ENCODE measurements at regions not wholly inside any gene's neighbourhood (a gene's known extent, or its start where the extent isn't known, plus 50 kb on each side); places are given as distances from the start of the nearest gene placed in this dataset.
"Not testable (repeated sequence)": the region's sequence is repeated elsewhere in the genome, so short reads cannot be mapped to it uniquely, and the experiment has no call there.

GRCh38 chr6:103122766-103123601 is 1729.5 kb downstream of the GRIK2 start:
- in situ Hi-C loops (cut with MboI; ENCODE audit: low sequenced_read_pairs): no loop called here

GRCh38 chr6:103119056-103119455 is 1725.5 kb downstream of the GRIK2 start:
- in situ Hi-C loops (cut with MboI; ENCODE audit: low sequenced_read_pairs): no loop called here

- in situ Hi-C loops (cut with MboI; ENCODE audit: low sequenced_read_pairs): no loop called here
These were observed 1721.1 kb downstream of the GRIK2 start for GRCh38 chr6:103114582-103114981.

GRCh38 chr6:103113416-103113815 is 1719.9 kb downstream of the GRIK2 start:
- in situ Hi-C loops (cut with MboI; ENCODE audit: low sequenced_read_pairs): no loop called here

GRCh38 chr6:103107985-103108384 is 1714.5 kb downstream of the GRIK2 start:
- in situ Hi-C loops (cut with MboI; ENCODE audit: low sequenced_read_pairs): no loop called here

GRCh38 chr6:103105686-103106085 is 1712.2 kb downstream of the GRIK2 start:
- in situ Hi-C loops (cut with MboI; ENCODE audit: low sequenced_read_pairs): no loop called here

- in situ Hi-C loops (cut with MboI; ENCODE audit: low sequenced_read_pairs): no loop called here
These were observed 1707.8 kb downstream of the GRIK2 start for GRCh38 chr6:103101267-103101666.

- in situ Hi-C loops (cut with MboI; ENCODE audit: low sequenced_read_pairs): not testable (repeated sequence)
These were observed 1698.9 kb downstream of the GRIK2 start for GRCh38 chr6:103092414-103092813.

GRCh38 chr6:103085801-103086200 is 1692.3 kb downstream of the GRIK2 start:
- in situ Hi-C loops (cut with MboI; ENCODE audit: low sequenced_read_pairs): no loop called here

GRCh38 chr6:103081876-103082630 is 1688.5 kb downstream of the GRIK2 start:
- in situ Hi-C loops (cut with MboI; ENCODE audit: low sequenced_read_pairs): no loop called here

- in situ Hi-C loops (cut with MboI; ENCODE audit: low sequenced_read_pairs): no loop called here
These were observed 1687.6 kb downstream of the GRIK2 start for GRCh38 chr6:103081126-103081525.

GRCh38 chr6:103080497-103080896 is 1687.0 kb downstream of the GRIK2 start:
- in situ Hi-C loops (cut with MboI; ENCODE audit: low sequenced_read_pairs): no loop called here

GRCh38 chr6:103079867-103080266 is 1686.4 kb downstream of the GRIK2 start:
- in situ Hi-C loops (cut with MboI; ENCODE audit: low sequenced_read_pairs): no loop called here

GRCh38 chr6:103062136-103062535 is 1668.6 kb downstream of the GRIK2 start:
- in situ Hi-C loops (cut with MboI; ENCODE audit: low sequenced_read_pairs): no loop called here

GRCh38 chr6:103047567-103047966 is 1654.1 kb downstream of the GRIK2 start:
- in situ Hi-C loops (cut with MboI; ENCODE audit: low sequenced_read_pairs): no loop called here

GRCh38 chr6:103042336-103042735 is 1648.8 kb downstream of the GRIK2 start:
- in situ Hi-C loops (cut with MboI; ENCODE audit: low sequenced_read_pairs): no loop called here

- in situ Hi-C loops (cut with MboI; ENCODE audit: low sequenced_read_pairs): no loop called here
These were observed 1643.3 kb downstream of the GRIK2 start for GRCh38 chr6:103036846-103037245.

- in situ Hi-C loops (cut with MboI; ENCODE audit: low sequenced_read_pairs): no loop called here
These were observed 1633.9 kb downstream of the GRIK2 start for GRCh38 chr6:103027271-103027931.

- in situ Hi-C loops (cut with MboI; ENCODE audit: low sequenced_read_pairs): no loop called here
These were observed 1624.9 kb downstream of the GRIK2 start for GRCh38 chr6:103018426-103018825.

- in situ Hi-C loops (cut with MboI; ENCODE audit: low sequenced_read_pairs): no loop called here
These were observed 1624.4 kb downstream of the GRIK2 start for GRCh38 chr6:103017878-103018277.

GRCh38 chr6:103011605-103012004 is 1618.1 kb downstream of the GRIK2 start:
- in situ Hi-C loops (cut with MboI; ENCODE audit: low sequenced_read_pairs): no loop called here

GRCh38 chr6:103002282-103002681 is 1608.8 kb downstream of the GRIK2 start:
- in situ Hi-C loops (cut with MboI; ENCODE audit: low sequenced_read_pairs): no loop called here
